Erythroblast (primary cell): ENCODE measurements at regions not wholly inside any gene's neighbourhood (a gene's known extent, or its start where the extent isn't known, plus 50 kb on each side); places are given as distances from the start of the nearest gene placed in this dataset.

Experiments used
- GATA1 ChIP-seq: IDR thresholded peaks from 2 replicates; pipeline ENCODE4 v1.6.1; 2011; ENCODE audit warnings: low read depth, mild to moderate bottlenecking, control low read depth, low read length, moderate library complexity
- POLR2A ChIP-seq: IDR thresholded peaks from 2 replicates; pipeline ENCODE4 v1.6.1; 2011; ENCODE audit warnings: mild to moderate bottlenecking, low read length

DNA sequence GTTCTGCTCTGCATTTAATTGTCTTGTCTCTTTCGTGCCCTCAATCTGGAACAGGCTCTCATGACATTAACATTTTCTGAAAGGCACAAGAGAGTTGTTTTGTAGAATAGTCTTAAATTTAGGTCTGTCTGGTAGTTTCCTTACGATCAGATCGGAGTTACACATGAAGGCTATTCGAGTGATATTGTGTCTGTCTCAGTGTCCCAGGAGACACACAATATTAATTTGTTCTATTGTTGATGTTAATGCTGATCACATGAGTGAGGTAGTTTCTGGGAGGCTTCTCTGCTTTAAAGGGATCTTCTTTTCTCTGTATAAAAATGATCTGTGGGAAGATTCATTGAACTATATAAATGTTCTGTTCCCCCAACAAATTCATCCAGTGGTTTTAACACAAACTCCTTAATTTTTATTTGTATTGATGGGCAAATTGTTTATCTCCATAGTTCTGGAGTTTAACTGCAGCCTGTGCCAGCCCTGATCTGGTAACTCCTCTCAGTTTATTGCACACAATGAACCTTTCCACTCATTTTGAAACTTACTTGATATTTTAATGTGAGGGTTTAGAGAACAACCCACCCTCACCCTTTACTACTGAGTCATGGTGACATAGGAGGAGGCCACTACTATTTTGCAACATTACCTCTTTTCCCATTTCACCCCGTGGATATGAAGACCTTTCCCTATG is 223.0 kb downstream of the CBLN4 start:
- TF ChIP-seq POLR2A (no peak), GATA1 (no peak)
